Liver (tissue), 3 donors: ENCODE measurements at regions not wholly inside any gene's neighbourhood (a gene's known extent, or its start where the extent isn't known, plus 50 kb on each side); places are given as distances from the start of the nearest gene placed in this dataset.

Experiments used
- RXRA ChIP-seq, 2 donors: IDR thresholded peaks; 2 replicates each; pipeline ENCODE4 v1.6.1; 2017 to 2018; ENCODE audit warnings: antibody characterized with exemption in 2 of 2, mild to moderate bottlenecking in 1 of 2
- TF ChIP-seq, protein P1 (sequence below): fragments of 150-350 bp; IDR thresholded peaks from 2 replicates; pipeline ENCODE4 v1.5.1; 2017; ENCODE audit warnings: improper control_type of control experiment, low read depth, low read length; ENCODE audit not compliant: missing input control
- donor health status: healthy.
- donor health status: healthy.

DNA sequence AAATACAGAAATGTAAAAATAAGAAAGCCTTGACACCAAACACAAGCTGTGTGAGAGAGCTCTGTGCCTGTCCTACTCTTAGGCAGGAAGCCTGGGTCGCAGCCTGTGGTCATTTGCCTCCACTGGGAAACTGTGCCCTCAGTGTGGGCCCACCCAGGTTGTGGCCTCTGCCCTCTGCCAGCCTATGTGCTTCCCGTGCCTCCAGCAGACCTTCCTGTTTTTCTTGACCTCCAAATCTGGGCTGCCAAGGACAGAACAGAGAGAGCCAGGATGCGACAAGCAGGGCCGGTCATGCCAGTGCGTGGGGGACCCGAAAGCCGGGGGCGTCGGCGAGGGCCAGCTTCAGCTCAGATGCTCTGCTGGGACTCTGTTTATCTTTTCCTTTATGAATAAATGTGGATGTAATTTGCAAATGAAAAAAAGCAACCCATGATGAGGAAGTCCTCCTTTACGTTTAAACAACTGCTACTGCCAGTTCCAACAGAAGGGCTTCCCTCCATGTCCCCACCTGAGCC, 189.2 kb upstream of the EXOC2 start:
- TF ChIP-seq, protein P1, sequence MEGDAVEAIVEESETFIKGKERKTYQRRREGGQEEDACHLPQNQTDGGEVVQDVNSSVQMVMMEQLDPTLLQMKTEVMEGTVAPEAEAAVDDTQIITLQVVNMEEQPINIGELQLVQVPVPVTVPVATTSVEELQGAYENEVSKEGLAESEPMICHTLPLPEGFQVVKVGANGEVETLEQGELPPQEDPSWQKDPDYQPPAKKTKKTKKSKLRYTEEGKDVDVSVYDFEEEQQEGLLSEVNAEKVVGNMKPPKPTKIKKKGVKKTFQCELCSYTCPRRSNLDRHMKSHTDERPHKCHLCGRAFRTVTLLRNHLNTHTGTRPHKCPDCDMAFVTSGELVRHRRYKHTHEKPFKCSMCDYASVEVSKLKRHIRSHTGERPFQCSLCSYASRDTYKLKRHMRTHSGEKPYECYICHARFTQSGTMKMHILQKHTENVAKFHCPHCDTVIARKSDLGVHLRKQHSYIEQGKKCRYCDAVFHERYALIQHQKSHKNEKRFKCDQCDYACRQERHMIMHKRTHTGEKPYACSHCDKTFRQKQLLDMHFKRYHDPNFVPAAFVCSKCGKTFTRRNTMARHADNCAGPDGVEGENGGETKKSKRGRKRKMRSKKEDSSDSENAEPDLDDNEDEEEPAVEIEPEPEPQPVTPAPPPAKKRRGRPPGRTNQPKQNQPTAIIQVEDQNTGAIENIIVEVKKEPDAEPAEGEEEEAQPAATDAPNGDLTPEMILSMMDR, result no peak
- TF ChIP-seq RXRA (IDR thresholded peaks at IDR 0.05), result no peak
